ENCODE measurements at regions not wholly inside any gene's neighbourhood (a gene's known extent, or its start where the extent isn't known, plus 50 kb on each side); places are given as distances from the start of the nearest gene placed in this dataset.
"Not testable (repeated sequence)": the region's sequence is repeated elsewhere in the genome, so short reads cannot be mapped to it uniquely, and the experiment has no call there.

GRCh38 chr10:28366994-28367393, 64.1 kb upstream of the MPP7 start:
- H3K36me3 ChIP-seq (ENCODE audit: control insufficient read depth, insufficient read depth, low read length) = no peaks in the 10 kb centered on the region
- H3K4me3 ChIP-seq (ENCODE audit: low read depth, low read length) = no peak overlapping the region
- no peak for DNase-seq (ENCODE audit: low read depth)
- H3K27me3 ChIP-seq (ENCODE audit: control insufficient read depth, insufficient read depth, low read length) = no peaks in the 10 kb centered on the region
- TF ChIP-seq, protein P1, sequence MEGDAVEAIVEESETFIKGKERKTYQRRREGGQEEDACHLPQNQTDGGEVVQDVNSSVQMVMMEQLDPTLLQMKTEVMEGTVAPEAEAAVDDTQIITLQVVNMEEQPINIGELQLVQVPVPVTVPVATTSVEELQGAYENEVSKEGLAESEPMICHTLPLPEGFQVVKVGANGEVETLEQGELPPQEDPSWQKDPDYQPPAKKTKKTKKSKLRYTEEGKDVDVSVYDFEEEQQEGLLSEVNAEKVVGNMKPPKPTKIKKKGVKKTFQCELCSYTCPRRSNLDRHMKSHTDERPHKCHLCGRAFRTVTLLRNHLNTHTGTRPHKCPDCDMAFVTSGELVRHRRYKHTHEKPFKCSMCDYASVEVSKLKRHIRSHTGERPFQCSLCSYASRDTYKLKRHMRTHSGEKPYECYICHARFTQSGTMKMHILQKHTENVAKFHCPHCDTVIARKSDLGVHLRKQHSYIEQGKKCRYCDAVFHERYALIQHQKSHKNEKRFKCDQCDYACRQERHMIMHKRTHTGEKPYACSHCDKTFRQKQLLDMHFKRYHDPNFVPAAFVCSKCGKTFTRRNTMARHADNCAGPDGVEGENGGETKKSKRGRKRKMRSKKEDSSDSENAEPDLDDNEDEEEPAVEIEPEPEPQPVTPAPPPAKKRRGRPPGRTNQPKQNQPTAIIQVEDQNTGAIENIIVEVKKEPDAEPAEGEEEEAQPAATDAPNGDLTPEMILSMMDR (IDR thresholded peaks at IDR 0.05; ENCODE audit: insufficient read depth, low read length, poor library complexity, severe bottlenecking) = no peak

DNA sequence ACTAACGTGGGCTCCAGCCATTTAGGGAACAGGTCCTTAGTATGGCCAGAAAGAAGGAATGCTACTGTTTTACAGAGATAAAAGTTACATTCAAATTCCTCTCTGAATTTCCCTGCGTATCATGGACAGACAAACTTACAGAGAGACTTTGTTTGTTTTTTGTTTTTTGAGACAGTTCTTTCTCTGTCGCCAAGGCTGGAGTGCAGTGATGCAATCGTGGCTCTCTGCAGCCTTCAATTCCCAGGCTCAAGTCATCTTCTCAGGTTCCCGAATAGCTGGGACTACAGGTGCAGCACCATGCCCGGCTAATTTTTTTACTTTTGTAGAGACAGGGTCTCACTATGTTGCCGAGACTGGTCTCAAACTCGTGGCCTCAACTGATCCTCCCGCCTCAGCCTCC, 64.5 kb upstream of the MPP7 start:
- no peak for DNase-seq (ENCODE audit: low read depth)
- TF ChIP-seq, protein P1 (IDR thresholded peaks at IDR 0.05; ENCODE audit: insufficient read depth, low read length, poor library complexity, severe bottlenecking) = no peak

DNA sequence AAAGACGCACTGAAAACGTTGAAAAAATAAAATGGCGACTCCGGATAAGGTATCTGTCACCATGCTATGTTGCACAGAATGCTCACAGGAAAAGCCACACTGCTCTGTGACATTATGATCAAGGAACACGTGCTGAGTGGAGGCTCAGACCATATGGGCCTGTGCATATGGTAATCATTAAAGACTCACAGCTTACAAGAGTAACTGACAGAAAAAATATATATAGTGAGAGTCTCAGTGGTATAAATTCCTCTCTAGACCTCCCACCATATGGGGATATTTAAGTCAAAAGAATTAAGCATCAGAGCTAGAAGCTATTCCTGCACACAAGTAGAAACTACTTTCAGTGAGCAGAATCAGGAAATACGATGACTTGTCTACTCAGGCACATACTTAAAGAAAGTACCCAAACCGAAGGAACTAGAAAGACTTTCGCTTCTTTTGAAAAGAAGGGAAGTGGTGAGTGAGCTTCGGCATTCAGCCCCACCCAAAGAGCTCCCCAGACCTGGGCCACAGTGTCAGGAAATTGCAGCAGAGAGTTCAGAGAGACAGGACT, 65.1 kb upstream of the MPP7 start:
- no peak overlapping the region for H3K4me3 ChIP-seq (ENCODE audit: low read depth, low read length)
- H3K36me3 ChIP-seq (ENCODE audit: control insufficient read depth, insufficient read depth, low read length) = no peaks in the 10 kb centered on the region
- no peak for DNase-seq (ENCODE audit: low read depth)
- TF ChIP-seq, protein P1 (IDR thresholded peaks at IDR 0.05; ENCODE audit: insufficient read depth, low read length, poor library complexity, severe bottlenecking) = no peak
- no peaks in the 10 kb centered on the region for H3K27me3 ChIP-seq (ENCODE audit: control insufficient read depth, insufficient read depth, low read length)

More for the DNA sequence above, 64.5 kb upstream of the MPP7 start:
- Histone ChIP-seq H3K4me3 (ENCODE audit: low read depth, low read length) (no peak overlapping the region), H3K27me3 (ENCODE audit: control insufficient read depth, insufficient read depth, low read length) (no peaks in the 10 kb centered on the region), H3K36me3 (ENCODE audit: control insufficient read depth, insufficient read depth, low read length) (no peaks in the 10 kb centered on the region)

GRCh38 chr10:28370107-28370835, 67.4 kb upstream of the MPP7 start:
- no peaks in the 10 kb centered on the region for H3K36me3 ChIP-seq (ENCODE audit: control insufficient read depth, insufficient read depth, low read length)
- TF ChIP-seq, protein P1 (IDR thresholded peaks at IDR 0.05; ENCODE audit: insufficient read depth, low read length, poor library complexity, severe bottlenecking) = no peak
- H3K27me3 ChIP-seq (ENCODE audit: control insufficient read depth, insufficient read depth, low read length) = no peaks in the 10 kb centered on the region
- no peak for DNase-seq (ENCODE audit: low read depth)
- no peak overlapping the region for H3K4me3 ChIP-seq (ENCODE audit: low read depth, low read length)

DNA sequence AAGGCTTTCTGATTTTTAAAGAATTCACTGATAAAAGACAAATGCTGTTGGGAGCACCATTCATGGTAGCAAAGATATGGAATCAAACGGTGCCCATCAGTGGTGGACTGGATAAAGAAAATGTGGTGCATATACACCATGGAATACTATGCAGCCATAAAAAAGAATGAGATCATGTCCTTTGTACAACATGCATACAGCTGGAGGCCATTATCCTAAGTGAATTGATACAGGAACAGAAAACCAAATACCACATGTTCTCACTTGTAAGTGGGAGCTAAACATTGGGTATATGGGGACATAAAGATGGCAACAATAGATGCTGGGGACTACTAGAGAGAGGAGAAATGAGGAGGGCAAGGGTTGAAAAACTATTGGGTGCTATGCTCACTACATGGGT, 68.8 kb upstream of the MPP7 start:
- DNase-seq (ENCODE audit: low read depth); H3K4me3 ChIP-seq (ENCODE audit: low read depth, low read length); H3K27me3 ChIP-seq (ENCODE audit: control insufficient read depth, insufficient read depth, low read length); H3K36me3 ChIP-seq (ENCODE audit: control insufficient read depth, insufficient read depth, low read length): not testable (repeated sequence)

DNA sequence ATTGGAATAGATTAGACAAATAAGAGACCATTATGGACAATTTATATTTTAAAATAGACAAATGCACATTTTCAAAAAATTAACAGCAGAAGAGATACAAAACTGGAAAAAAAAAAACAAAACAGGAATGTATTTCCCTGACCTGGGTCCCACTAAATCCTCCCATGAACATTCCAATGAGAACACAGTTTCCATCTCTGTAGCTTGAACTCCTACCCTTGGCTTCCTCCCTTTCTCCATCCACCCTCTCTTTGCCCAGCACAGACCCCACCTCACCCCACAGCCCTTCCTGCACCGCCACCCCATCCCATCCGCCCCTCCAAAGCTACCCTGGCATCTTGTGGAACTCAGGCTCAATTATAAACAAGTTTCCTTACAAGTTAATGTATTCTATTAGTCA, 71.2 kb upstream of the MPP7 start:
- TF ChIP-seq, protein P1 (IDR thresholded peaks at IDR 0.05; ENCODE audit: insufficient read depth, low read length, poor library complexity, severe bottlenecking) = no peak
- H3K27me3 ChIP-seq (ENCODE audit: control insufficient read depth, insufficient read depth, low read length) = peaks cover 2% of the 10 kb centered on the region
- no peak overlapping the region for H3K4me3 ChIP-seq (ENCODE audit: low read depth, low read length)
- DNase-seq (ENCODE audit: low read depth) = no peak
- no peaks in the 10 kb centered on the region for H3K36me3 ChIP-seq (ENCODE audit: control insufficient read depth, insufficient read depth, low read length)

All from kidney epithelial cell (primary cell).